K562 (cell line): ENCODE measurements at regions not wholly inside any gene's neighbourhood (a gene's known extent, or its start where the extent isn't known, plus 50 kb on each side); places are given as distances from the start of the nearest gene placed in this dataset.

ENCODE experiments used
- ATAC-seq: fragments of 200-7000 bp; cut with Tn5 transposase; 3 replicates; pipeline ENCODE4 v1.9.1; 2020; ENCODE audit warnings: moderate library complexity
- BruUV-seq: library from RNA; stranded (reverse); fragments of 400-500 nt; replicated peaks from 2 replicates; lab custom pipeline; 2021; lab: Mats Ljungman, UMichigan
- CTCF ChIA-PET: fragments of 300-600 bp; formaldehyde crosslinking; extraction: SDS; loops from one replicate; lab custom pipeline; 2021; ENCODE audit warnings: low intra/inter-chr PET ratio; lab: Yijun Ruan, JAX
- POLR2A ChIA-PET: fragments of 300-600, 350-650 bp; sonication (Branson Sonifier 250); formaldehyde crosslinking; extraction: SDS; loops from one replicate; lab custom pipeline; 2021; ENCODE audit warnings: antibody characterized with exemption, inconsistent platforms; lab: Yijun Ruan, JAX
- DNase-seq, 4 experiments: peaks; one replicate each; pipeline versions ENCODE4 v3.0.0 to v3.0.0-alpha.2; 2011 to 2018; ENCODE audit warnings: low spot score in 3 of 4, mixed read lengths in 3 of 4; ENCODE audit errors: extremely low read depth in 1 of 4
- FAIRE-seq: peaks from 2 replicates; lab custom pipeline; 2011; peaks lifted over from hg19 to GRCh38; lab: Jason Lieb, UNC
- H2AFZ ChIP-seq: 2 replicates; pipeline ENCODE4 v1.6.0; 2011; ENCODE audit warnings: low read depth, low read length, control low read depth, inconsistent platforms
- H3K27ac ChIP-seq: fragments of 200-600 bp; 3 replicates; pipeline ENCODE4 v1.8.0; 2011; ENCODE audit warnings: low read depth, mild to moderate bottlenecking, control low read depth, inconsistent platforms, low read length, moderate library complexity, mixed read lengths; ENCODE audit errors: extremely low read depth
- H3K27me3 ChIP-seq, 2 experiments: fragments of 300-600 bp in 1 of 2; 2 replicates in 1 of 2; 3 replicates in 1 of 2; pipeline versions ENCODE4 v1.6.0 to v1.8.0; 2011; ENCODE audit warnings: inconsistent platforms in 2 of 2, low read length in 2 of 2, mild to moderate bottlenecking in 1 of 2, mixed read lengths in 1 of 2, moderate library complexity in 1 of 2; ENCODE audit not compliant: control insufficient read depth in 2 of 2, insufficient read depth in 2 of 2
- H3K36me3 ChIP-seq: fragments of 300-600 bp; 3 replicates; pipeline ENCODE4 v1.8.0; 2011; ENCODE audit warnings: mild to moderate bottlenecking, low read length, inconsistent platforms; ENCODE audit not compliant: control insufficient read depth, insufficient read depth
- H3K4me1 ChIP-seq, 2 experiments: fragments of 200-600 bp in 1 of 2; replicated peaks in 1 of 2; 2 replicates in 1 of 2; 3 replicates in 1 of 2; pipeline versions ENCODE4 v1.5.1 to v1.8.0; 2011; ENCODE audit warnings: inconsistent platforms in 2 of 2, low read length in 2 of 2, mild to moderate bottlenecking in 1 of 2, mixed read lengths in 1 of 2, moderate library complexity in 1 of 2; ENCODE audit not compliant: control insufficient read depth in 2 of 2, insufficient read depth in 2 of 2
- H3K4me2 ChIP-seq: 2 replicates; pipeline ENCODE4 v1.6.1; 2011; ENCODE audit warnings: low read length, control low read depth, inconsistent platforms, mixed read lengths; ENCODE audit not compliant: insufficient read depth
- H3K4me3 ChIP-seq: fragments of 200-600 bp; sonication (generic), shearing (Covaris generic); 2 replicates; pipeline ENCODE4 v1.5.1; 2016; ENCODE audit warnings: control low read depth, inconsistent platforms
- H3K79me2 ChIP-seq: fragments of 200-600 bp; 3 replicates; pipeline ENCODE4 v1.8.0; 2011; ENCODE audit warnings: low read length, inconsistent platforms; ENCODE audit not compliant: control insufficient read depth, insufficient read depth
- H3K9ac ChIP-seq, 2 experiments: 2 replicates each; pipeline versions ENCODE4 v1.6.0 to v1.6.1; 2011; ENCODE audit warnings: low read depth in 2 of 2, low read length in 2 of 2, control low read depth in 1 of 2, inconsistent platforms in 1 of 2, mild to moderate bottlenecking in 1 of 2, mixed read lengths in 1 of 2; ENCODE audit not compliant: insufficient read depth in 1 of 2
- H3K9me1 ChIP-seq: one replicate; pipeline ENCODE4 v1.6.0; 2011; ENCODE audit warnings: inconsistent platforms, mild to moderate bottlenecking, low read length, moderate library complexity; ENCODE audit not compliant: control insufficient read depth, insufficient read depth
- H3K9me3 ChIP-seq: replicated peaks from 2 replicates; pipeline ENCODE4 v1.5.1; 2011; ENCODE audit warnings: low read depth, low read length, inconsistent platforms; ENCODE audit not compliant: control insufficient read depth, insufficient read depth
- H4K20me1 ChIP-seq: replicated peaks from 2 replicates; pipeline ENCODE4 v1.6.1; 2011; ENCODE audit warnings: low read length, inconsistent platforms, mixed read lengths; ENCODE audit not compliant: control insufficient read depth, insufficient read depth
- BCOR ChIP-seq: fragments of 450-650 bp; IDR thresholded peaks from 2 replicates; pipeline ENCODE4 v1.6.1; 2016
- C11orf30 ChIP-seq: fragments of 450-650 bp; IDR thresholded peaks from 2 replicates; pipeline ENCODE4 v1.6.1; 2016; ENCODE audit warnings: low read depth, mild to moderate bottlenecking
- CEBPG ChIP-seq, 3 experiments: fragments of 200-800 bp in 1 of 3; sonication (Bioruptor generic) in 1 of 3; sonication (generic) in 1 of 3; formaldehyde crosslinking in 1 of 3; IDR thresholded peaks in 2 of 3; conservative IDR thresholded peaks in 1 of 3; 2 replicates each; pipeline versions ENCODE4 v1.6.1 to v1.8.0; 2016 to 2022; ENCODE audit warnings: missing compliant biosample characterization in 2 of 3, missing genetic modification characterization in 2 of 3, mild to moderate bottlenecking in 1 of 3, missing genetic modification reagents in 1 of 3
- E4F1 ChIP-seq: fragments of 250-450 bp; sonication (Bioruptor Pico); IDR thresholded peaks from 2 replicates; pipeline ENCODE4 v1.5.0; 2021; ENCODE audit warnings: mild to moderate bottlenecking, borderline replicate concordance
- ELF1 ChIP-seq: fragments of 200-800 bp; sonication (Bioruptor generic); IDR thresholded peaks from 2 replicates; pipeline ENCODE4 v1.6.1; 2016; ENCODE audit warnings: missing genetic modification characterization, missing compliant biosample characterization
- HDGF ChIP-seq: fragments of 450-650 bp; IDR thresholded peaks from 2 replicates; pipeline ENCODE4 v1.6.1; 2016
- KLF6 ChIP-seq: fragments of 250-450 bp; sonication (Bioruptor Pico); IDR thresholded peaks from 2 replicates; pipeline ENCODE4 v1.4.0; 2020; ENCODE audit warnings: mild to moderate bottlenecking, moderate library complexity, borderline replicate concordance
- RNF2 ChIP-seq: sonication (generic); IDR thresholded peaks from 2 replicates; pipeline ENCODE4 v1.6.1; 2016
- SETDB1 ChIP-seq: IDR thresholded peaks from one replicate; pipeline ENCODE4 v1.6.1; 2012; ENCODE audit warnings: low read length, control low read depth, inconsistent platforms
- ZNF766 ChIP-seq: fragments of 200-800 bp; sonication (Bioruptor generic); conservative IDR thresholded peaks from 2 replicates; pipeline ENCODE4 v1.6.1; 2016; ENCODE audit warnings: missing genetic modification characterization, missing compliant biosample characterization
- WGBS: fragments of 100-300 bp; shearing (Covaris generic); methylation state at CpG from one replicate; pipeline ENCODE4 v1.1.6; 2016; ENCODE audit warnings: low coverage, mixed read lengths; ENCODE audit not compliant: insufficient coverage; ENCODE audit errors: missing lambda C conversion rate; 5-methylcytosine and 5-hydroxymethylcytosine counted together
- in situ Hi-C: fragments of 300-500 bp; cut with MboI; formaldehyde crosslinking; loops from 4 replicates; pipeline ENCODE4 v1.15.0; 2018; ENCODE audit warnings: inconsistent platforms, mixed read lengths
- intact Hi-C: fragments of 100-400 bp; cut with micrococcal nuclease; formaldehyde crosslinking; loops from 2 replicates; pipeline ENCODE4 v1.14.2; 2022

GRCh38 chr7:131021460-131021859 lies 287.5 kb upstream of the KLF14 start:
- in situ Hi-C loops: no loop called here
- no TSS peak for BruUV-seq
- H3K9me3 ChIP-seq: no peaks in the 10 kb centered on the region
- no peak overlapping the region for H3K4me3 ChIP-seq
- 59% methylated on average over 5 of the region's 5 CpGs for WGBS
- no peaks in the 10 kb centered on the region for H3K27me3 ChIP-seq
- H3K36me3 ChIP-seq: no peaks in the 10 kb centered on the region
- ChIA-PET CTCF (no interaction called here), POLR2A (interaction anchor here (0.8 to 1.4 kb wide), 2 partner anchors 9 to 125 kb away, joined by 3 read pairs; no protein-coding TSS in a partner anchor)
- no peaks in the 10 kb centered on the region for H4K20me1 ChIP-seq
- H3K27ac ChIP-seq: no peak overlapping the region
- no peaks in the 10 kb centered on the region for H3K4me1 ChIP-seq
- no peak overlapping the region for H3K4me2 ChIP-seq
- H3K9me1 ChIP-seq: no peaks in the 10 kb centered on the region
- H2AFZ ChIP-seq: no peak overlapping the region
- ATAC-seq (no peak), FAIRE-seq (no peak), DNase-seq (no peak)
- no peak overlapping the region for H3K9ac ChIP-seq
- TF ChIP-seq RNF2: no peak
- TF ChIP-seq CEBPG (CRISPR knock-in tag; IDR thresholded peaks at IDR 0.05): no peak
- no peak for TF ChIP-seq CEBPG (tag; conservative IDR thresholded peaks at IDR 0.05 in 1 of 2, IDR thresholded peaks at IDR 0.05 in 1 of 2)
- TF ChIP-seq C11orf30: no peak
- no peaks in the 10 kb centered on the region for H3K79me2 ChIP-seq
- intact Hi-C loops: no loop called here

- Histone ChIP-seq H3K27me3 (no peaks in the 10 kb centered on the region), H3K4me3 (no peak overlapping the region), H3K9ac (no peak overlapping the region), H3K36me3 (no peaks in the 10 kb centered on the region), H3K9me1 (no peaks in the 10 kb centered on the region), H3K27ac (no peak overlapping the region), H4K20me1 (no peaks in the 10 kb centered on the region), H2AFZ (no peak overlapping the region), H3K79me2 (no peaks in the 10 kb centered on the region), H3K4me1 (no peaks in the 10 kb centered on the region), H3K9me3 (no peaks in the 10 kb centered on the region), H3K4me2 (no peak overlapping the region)
- FAIRE-seq (no peak), DNase-seq (no peak), ATAC-seq (no peak)
- BruUV-seq: no TSS peak
- ChIA-PET CTCF (no interaction called here), POLR2A (interaction anchor here (0.6 to 1.4 kb wide), 3 partner anchors 10 to 125 kb away, joined by 3 read pairs; no protein-coding TSS in a partner anchor)
- in situ Hi-C loops: no loop called here
- 45% methylated on average over 7 of the region's 8 CpGs for WGBS
- intact Hi-C loops: no loop called here
- TF ChIP-seq E4F1 (CRISPR knock-in tag) (no peak), HDGF (no peak), ELF1 (tag) (no peak), SETDB1 (no peak), KLF6 (CRISPR knock-in tag) (no peak), BCOR (no peak), ZNF766 (CRISPR knock-in tag) (no peak)
Measured at GRCh38 chr7:131021902-131022301, 287.9 kb upstream of the KLF14 start.
